ENCODE measurements at regions not wholly inside any gene's neighbourhood (a gene's known extent, or its start where the extent isn't known, plus 50 kb on each side); places are given as distances from the start of the nearest gene placed in this dataset.

DNA sequence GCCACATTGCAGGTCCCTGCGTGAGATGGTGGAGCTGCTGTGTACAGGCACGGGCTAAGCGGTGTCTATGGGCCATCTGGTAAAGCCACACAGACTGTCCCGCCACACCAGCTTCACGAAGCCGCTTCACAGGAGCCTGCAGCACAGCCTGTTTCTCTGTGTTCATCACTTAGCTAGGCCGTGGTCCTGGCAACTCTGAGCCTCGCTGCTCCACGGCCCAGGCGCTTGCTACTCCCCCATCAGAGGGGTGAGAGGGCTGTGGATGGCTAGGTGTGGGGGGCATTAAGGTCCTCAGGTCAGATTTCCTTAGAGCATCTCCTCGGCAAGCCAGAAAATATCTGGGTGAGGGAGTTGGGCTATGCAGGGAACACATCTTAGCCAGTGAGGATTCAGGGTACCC is 225.7 kb downstream of the GLI2 start:
- BruUV-seq (replicated peaks): no TSS peak
- Histone ChIP-seq H3K79me2 (ENCODE audit: control insufficient read depth, insufficient read depth, low read length) (no peaks in the 10 kb centered on the region), H3K9ac (replicated peaks; ENCODE audit: extremely low read depth, insufficient read depth, low read length) (no peak overlapping the region), H4K20me1 (replicated peaks; ENCODE audit: control insufficient read depth, extremely low read depth, insufficient read depth, low read length) (no peaks in the 10 kb centered on the region), H2AFZ (ENCODE audit: low read depth, low read length) (no peak overlapping the region), H3K4me2 (ENCODE audit: insufficient read depth, low read length) (no peak overlapping the region), H3K4me3 (replicated peaks in 1 of 3; ENCODE audit: insufficient read depth in 1 of 3, low read depth in 1 of 3, low read length in 3 of 3) (no peak overlapping the region), H3K9me1 (replicated peaks; ENCODE audit: control insufficient read depth, extremely low read depth, insufficient read depth, low read length) (no peaks in the 10 kb centered on the region), H3K4me1 (ENCODE audit: control insufficient read depth, extremely low read depth, insufficient read depth, low read length) (no peaks in the 10 kb centered on the region), H3K27ac (ENCODE audit: insufficient read depth, low read depth, low read length) (no peak overlapping the region), H3K27me3 (ENCODE audit: control insufficient read depth in 2 of 2, insufficient read depth in 2 of 2, low read length in 2 of 2) (no peaks in the 10 kb centered on the region), H3K9me3 (replicated peaks; ENCODE audit: control insufficient read depth, insufficient read depth, low read length) (no peaks in the 10 kb centered on the region), H3K36me3 (ENCODE audit: control insufficient read depth in 2 of 2, extremely low read depth in 1 of 2, insufficient read depth in 2 of 2, low read length in 2 of 2) (no peaks in the 10 kb centered on the region)
- POLR2A ChIA-PET: no interaction called here
- dilution Hi-C loops (cut with MboI; ENCODE audit: extremely low pct_ligation_motif_present, low sequenced_read_pairs): no loop called here
- no peak for TF ChIP-seq JUN (IDR thresholded peaks at IDR 0.05; ENCODE audit: borderline replicate concordance, insufficient read depth, insufficient read length, low read depth)
- TF ChIP-seq EZH2 (IDR thresholded peaks at IDR 0.05; ENCODE audit: borderline replicate concordance, low read depth, low read length, severe bottlenecking): no peak
- no peak for TF ChIP-seq FOS (IDR thresholded peaks at IDR 0.05; ENCODE audit: borderline replicate concordance, insufficient read depth, low read length)
- TF ChIP-seq, protein P1, sequence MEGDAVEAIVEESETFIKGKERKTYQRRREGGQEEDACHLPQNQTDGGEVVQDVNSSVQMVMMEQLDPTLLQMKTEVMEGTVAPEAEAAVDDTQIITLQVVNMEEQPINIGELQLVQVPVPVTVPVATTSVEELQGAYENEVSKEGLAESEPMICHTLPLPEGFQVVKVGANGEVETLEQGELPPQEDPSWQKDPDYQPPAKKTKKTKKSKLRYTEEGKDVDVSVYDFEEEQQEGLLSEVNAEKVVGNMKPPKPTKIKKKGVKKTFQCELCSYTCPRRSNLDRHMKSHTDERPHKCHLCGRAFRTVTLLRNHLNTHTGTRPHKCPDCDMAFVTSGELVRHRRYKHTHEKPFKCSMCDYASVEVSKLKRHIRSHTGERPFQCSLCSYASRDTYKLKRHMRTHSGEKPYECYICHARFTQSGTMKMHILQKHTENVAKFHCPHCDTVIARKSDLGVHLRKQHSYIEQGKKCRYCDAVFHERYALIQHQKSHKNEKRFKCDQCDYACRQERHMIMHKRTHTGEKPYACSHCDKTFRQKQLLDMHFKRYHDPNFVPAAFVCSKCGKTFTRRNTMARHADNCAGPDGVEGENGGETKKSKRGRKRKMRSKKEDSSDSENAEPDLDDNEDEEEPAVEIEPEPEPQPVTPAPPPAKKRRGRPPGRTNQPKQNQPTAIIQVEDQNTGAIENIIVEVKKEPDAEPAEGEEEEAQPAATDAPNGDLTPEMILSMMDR (IDR thresholded peaks at IDR 0.05; ENCODE audit: extremely low read depth in 1 of 2, insufficient read depth in 1 of 2, low read depth in 1 of 2, low read length in 2 of 2): no peak
- TF ChIP-seq MYC (IDR thresholded peaks at IDR 0.05; ENCODE audit: low read depth, low read length): no peak
- TF ChIP-seq POLR2AphosphoS5 (IDR thresholded peaks at IDR 0.05; ENCODE audit: insufficient read depth, low read depth, low read length): no peak
- no peak for TF ChIP-seq GATA2 (IDR thresholded peaks at IDR 0.05; ENCODE audit: insufficient read depth, insufficient read length, low read depth, low read length)
- TF ChIP-seq, protein P2, sequence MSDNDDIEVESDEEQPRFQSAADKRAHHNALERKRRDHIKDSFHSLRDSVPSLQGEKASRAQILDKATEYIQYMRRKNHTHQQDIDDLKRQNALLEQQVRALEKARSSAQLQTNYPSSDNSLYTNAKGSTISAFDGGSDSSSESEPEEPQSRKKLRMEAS (IDR thresholded peaks at IDR 0.05; ENCODE audit: insufficient read depth, insufficient read length): no peak
- no peak for TF ChIP-seq POLR2A (IDR thresholded peaks at IDR 0.05; ENCODE audit: low read depth, low read length)
- intact Hi-C loops (cut with micrococcal nuclease): no loop called here
- CTCF ChIA-PET: no interaction called here
- DNase-seq (ENCODE audit: low read depth, low spot score): no peak
- no peak for FAIRE-seq
